ENCODE measurements at regions not wholly inside any gene's neighbourhood (a gene's known extent, or its start where the extent isn't known, plus 50 kb on each side); places are given as distances from the start of the nearest gene placed in this dataset.

DNA sequence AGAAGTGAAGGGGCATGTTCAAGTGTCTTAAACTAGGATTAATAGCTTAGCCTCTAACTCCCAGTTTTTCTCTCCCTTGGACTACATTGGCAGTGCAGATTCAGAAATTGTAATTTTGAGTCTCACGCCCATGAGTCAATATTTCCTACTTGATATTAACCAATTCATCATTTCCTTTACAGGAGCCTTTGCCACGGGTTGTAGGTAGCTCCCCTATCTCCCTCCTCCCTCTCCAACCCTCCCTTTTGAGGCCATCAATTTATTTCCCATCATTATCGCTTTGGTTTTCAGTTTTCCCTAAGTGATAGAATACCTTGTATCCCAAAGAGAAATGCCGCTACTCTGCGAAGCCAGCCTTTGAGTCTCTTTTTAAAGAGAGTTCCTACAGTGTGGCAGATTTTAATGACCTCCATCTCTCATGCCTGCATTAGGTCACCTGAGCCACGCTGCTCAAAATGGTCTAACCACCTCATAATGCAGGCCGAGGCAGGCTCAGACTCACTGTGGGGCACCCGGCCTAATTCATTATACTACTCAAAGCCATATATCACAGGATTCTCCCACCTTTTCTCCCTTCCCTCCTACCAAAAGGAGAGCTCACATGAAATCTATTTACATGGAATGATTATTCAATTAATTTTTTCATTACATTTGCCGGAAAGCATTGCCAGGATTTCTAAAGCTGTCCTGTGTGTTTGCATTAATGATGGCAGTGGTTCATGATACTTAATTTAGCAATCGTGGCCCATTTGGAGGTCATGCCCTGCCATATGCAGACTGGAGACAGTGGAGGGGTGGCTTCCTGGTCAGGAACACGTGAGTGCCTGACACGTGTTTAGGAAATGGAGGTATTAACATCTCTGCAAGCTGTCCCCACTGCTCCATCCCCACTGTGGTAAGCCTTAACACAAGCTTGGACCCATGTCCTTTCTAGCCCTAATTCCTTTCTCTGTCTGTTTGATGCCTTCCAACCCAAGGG lies 448.2 kb upstream of the AUTS2 start:
- DNase-seq (ENCODE audit: low read depth), result no peak

DNA sequence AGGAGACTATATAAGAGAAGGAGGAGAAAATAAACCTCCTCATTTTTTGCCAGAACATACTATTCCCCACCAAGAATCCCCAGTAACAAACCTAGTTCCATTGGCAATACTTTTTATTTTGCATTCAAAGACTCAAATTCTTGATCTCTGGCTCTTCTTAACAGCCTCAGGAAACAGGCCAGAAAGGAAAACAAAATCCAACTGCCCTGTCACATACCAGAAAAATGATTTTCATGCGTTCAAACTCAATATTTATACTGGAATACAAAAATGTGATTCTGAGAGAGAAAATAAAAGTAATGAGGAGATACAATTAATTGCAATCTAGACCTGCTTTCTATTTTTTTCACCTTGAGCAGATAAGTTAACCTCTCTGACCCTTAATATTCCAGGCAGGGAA lies 435.9 kb upstream of the AUTS2 start:
- DNase-seq (ENCODE audit: low read depth), result no peak

DNA sequence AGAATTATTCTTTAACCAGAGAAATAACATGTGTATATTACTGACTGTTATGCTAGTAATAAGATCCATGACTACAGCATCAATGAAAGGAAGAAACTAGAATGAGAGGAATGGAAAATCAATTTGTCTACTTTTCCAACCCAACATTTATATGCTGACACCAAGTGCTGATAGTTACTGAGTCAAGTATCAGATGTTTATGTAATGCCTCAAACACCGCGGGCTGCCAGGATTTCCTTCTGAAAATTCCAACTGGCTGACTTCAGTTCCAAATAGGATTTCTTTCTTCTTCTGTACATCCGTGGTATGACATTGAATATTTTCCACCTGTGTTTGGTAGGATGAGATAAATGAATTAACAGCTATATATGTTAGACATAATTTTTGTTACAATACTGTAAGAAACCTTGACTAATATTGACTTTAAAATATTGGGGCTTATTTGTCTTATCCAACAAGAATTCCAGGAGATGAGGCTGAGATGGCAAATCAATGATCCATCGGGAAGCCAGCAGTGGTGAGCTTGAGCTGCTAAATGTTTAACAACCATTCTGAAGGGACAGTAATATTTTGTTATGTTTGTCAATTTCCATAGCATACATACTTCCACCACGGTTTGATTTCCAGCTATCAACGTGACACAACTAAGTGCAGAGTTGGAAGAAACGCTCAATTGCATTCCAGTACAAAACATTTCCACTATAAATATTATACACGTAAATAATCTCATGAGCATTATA lies 435.2 kb upstream of the AUTS2 start:
- DNase-seq (ENCODE audit: low read depth), result no peak

DNA sequence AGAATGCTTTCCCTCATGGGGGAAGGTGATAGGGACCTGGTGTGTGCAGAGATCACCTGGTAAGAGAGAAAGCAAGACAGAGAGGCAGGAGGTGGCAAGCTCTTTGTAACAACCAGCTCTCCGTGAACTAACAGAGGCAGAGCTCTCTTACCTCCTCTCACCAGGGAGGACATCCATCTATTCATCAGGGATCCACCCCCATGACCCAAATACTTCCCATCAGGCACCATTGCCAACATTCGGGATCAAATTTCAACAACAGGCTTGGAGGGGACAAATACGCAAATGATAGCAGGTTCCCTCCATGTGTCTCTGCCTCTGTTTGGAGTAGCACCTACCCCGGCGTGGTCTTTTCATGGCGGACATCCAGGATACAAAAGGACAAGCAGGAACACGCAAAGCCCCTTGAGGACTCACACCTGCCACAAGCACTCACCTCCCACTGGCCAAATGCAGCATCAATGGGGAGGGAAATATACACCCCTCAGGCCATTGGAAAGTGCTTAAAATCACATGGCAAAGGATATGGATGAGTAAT lies 431.2 kb upstream of the AUTS2 start:
- DNase-seq (ENCODE audit: low read depth), result no peak

DNA sequence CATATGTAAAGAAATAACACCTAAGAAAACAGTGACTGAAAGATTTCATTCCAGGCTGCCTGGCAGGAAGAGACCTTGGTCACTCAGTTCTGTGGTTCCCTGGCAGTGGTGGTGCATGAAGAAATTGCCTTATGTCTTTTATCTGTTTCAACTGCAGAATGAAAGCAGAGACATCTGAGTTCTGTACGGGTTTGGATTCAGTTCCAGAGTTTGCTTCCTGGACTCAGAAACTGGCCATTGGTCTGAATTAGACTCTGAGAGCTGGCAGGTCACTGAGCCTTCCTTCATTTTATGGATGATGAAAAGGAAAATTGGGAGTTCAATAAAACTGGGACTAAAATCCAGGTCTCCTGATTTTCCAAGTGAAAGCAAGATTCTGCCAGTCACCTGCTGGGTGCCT lies 428.9 kb upstream of the AUTS2 start:
- DNase-seq (ENCODE audit: low read depth), result no peak

DNA sequence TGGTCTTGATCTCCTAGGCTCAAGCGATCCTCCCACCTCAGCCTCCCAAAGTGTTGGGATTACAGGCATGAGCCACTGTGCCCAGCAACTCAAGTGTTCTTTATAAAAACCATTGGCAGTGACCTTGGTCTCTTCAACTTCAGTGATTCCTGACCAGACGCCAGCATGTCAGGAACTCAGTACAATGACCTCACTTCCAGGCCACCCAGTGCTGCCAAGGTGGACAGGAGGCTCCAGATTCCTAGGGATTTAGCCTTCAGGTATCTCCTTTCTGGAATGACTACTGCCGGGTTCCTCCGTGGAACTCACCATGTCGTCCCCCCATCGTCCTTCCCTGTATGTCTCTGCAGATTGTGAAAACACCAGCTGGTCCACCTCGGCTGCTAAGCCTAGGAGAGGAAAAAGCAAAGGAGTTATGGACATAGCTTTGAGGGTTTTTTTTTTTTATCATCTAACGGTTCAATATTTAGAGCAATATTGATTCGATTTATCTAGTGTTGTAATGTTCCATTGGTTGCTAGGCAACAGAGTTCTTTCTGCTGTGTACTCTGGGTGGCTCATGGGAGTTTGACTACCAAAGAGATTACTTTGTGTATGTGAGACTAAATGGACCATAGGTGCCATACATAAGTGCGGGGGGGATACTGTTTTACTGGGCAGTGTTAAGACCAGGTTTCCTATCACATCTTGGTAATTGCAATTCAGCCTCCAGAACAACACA lies 425.8 kb upstream of the AUTS2 start:
- DNase-seq (ENCODE audit: low read depth), result no peak

DNA sequence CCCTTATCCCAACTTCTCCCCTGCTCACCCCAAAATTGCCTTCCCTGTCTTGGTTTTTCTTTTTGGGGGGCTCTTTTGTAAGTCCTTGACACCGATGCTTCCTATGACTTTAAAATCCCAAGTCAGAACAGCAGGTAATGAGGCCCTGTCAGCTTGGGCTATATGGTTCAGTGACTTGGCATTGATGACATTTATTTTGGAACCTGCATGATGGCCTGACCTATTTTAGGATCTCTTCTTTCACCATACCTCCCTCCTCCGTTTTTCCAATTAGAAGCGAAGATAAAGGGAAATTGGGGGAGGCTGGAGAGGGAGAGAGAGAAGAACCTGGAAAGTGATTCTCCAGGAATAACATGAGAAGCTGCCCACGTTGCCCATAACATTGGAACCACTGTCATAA lies 424.9 kb upstream of the AUTS2 start:
- DNase-seq (ENCODE audit: low read depth), result no peak

DNA sequence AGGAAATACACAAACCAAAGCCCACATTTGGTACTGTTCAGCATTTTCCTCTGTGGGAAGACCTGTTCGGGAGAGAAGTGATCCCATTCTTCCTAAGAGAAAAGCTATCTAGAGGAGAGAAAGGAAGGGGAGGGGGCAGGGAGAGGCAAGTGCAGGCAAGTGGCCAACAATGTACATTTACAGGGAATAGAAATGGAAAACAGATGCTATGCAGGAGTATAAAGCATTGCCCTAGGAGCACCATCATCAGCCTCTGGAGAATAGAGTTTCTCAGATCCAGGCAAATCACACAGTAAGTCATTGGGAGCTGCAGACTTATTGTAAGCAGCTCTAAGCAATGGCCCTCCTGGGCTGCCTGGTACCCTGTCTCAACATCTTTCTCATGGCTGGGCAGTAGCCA lies 424.4 kb upstream of the AUTS2 start:
- no peak for DNase-seq (ENCODE audit: low read depth)

DNA sequence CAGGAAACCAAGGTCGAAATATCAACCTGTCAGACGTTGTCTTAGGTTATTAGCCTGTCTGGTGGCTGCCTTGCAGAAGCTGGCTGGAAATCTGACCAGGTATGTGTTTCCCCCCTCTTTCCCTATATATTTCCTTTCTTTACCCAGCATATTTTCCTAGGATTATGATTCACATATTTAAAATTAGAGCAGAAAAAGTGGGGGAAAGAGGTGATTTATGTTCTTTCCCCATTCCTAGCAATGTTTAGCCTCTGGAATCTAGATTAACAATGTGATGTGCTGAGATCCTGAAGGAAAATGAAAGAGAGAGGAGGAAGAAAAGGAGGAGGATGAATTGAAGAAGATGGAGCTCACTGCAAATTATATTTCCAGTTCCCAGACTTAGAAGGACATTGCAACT lies 421.4 kb upstream of the AUTS2 start:
- no peak for DNase-seq (ENCODE audit: low read depth)

DNA sequence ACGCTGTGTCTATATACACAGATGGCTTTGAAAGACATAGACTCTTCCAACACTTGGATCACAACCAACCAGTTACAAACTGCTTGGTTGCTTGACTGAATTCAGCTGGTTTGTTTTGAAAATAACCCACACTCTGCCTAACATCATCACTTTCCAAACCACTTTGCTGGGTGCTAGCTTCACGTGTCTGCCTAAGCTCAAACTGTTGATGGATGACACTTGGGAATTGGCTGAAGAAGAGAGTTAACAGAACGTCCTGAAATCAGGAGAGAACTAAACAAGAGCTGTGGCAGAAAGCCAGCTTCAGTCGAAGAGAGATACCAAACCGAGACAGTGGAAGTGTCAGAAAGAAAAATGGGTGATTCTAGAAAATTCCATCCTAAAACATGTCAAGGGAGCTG lies 420.8 kb upstream of the AUTS2 start:
- DNase-seq (ENCODE audit: low read depth), result no peak

DNA sequence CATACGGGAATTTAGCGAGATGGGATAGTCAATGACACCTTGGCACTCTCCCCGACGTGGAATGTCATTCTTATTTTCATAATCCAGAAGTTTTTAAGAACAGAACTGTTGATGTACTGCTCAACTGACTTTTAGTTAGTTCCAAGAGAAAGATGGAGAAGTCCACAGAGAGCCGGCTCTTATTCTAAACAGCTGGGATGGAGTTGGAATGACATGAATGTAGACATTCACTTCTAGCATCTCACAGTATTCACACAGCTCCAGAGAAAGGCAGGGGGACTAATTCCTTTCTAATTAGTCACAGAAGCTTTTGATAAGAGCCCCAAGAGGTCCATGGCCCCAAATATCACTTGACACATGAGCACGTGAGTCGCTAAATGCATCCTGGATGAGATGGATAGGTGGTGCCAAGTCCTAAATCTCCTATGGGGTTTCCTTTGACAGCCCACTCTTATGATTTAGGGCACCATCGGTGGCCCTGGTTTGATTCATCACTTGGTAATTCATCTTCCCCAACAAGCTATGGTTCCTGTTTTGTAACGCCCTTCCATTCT lies 420.3 kb upstream of the AUTS2 start:
- DNase-seq (ENCODE audit: low read depth), result no peak

DNA sequence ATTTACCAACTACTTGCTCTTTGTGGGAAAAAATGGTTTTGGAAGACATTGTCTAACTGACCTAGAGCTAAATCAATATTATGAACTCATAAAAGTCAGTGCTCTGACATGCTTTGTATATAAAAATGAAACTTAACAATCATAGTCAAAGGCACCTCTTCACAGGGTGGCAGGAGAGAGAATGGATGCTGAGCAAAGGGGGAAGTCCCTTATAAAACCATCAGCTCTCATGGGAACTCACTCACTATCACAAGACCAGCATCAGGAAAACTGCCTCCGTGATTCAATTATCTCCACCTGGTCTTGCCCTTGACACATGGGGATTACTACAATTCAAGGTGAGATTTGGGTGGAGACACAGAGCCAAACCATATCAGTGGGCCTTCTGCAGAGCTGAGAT lies 417.6 kb upstream of the AUTS2 start:
- no peak for DNase-seq (ENCODE audit: low read depth)

DNA sequence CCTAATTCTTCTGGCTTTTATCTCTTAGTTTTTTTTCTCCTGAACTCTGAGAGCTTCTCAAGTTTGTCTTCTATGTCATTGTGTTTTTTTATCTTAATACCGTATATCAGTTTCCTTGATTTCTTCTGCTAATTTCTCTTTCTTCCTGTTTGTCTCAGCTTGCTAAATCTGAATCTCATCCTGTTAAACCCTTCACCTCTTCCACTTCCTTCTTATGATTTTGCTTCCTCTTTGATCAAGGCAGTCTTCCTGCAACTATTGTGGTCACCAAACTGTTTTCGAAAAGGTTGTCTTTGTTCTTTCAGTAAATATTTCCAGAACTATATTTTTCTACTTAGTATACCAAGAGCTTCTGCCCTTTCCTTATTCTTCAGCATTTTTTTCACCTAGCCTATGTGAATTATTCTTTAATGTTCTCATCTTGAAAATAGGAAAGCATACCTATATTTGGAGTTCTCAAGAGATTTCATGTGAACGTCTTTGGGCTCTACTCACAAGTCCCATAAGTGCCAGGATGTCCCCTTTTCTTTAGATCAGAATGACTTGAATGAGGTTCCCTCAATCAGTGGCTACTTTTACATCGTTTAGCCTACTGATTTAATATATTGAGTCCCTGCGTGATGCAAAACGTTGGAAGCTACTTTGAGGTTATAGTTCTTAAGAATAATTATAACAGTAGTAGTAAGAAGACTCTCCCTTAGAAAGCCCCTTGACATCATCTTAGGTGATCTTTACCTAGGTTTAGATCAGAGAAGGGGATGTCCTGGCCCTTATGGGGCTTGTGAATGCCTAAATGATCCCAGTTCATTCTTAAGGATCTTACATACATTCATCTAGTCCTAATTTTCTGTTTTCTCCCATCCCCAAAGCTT lies 415.4 kb upstream of the AUTS2 start:
- DNase-seq (ENCODE audit: low read depth), result no peak

DNA sequence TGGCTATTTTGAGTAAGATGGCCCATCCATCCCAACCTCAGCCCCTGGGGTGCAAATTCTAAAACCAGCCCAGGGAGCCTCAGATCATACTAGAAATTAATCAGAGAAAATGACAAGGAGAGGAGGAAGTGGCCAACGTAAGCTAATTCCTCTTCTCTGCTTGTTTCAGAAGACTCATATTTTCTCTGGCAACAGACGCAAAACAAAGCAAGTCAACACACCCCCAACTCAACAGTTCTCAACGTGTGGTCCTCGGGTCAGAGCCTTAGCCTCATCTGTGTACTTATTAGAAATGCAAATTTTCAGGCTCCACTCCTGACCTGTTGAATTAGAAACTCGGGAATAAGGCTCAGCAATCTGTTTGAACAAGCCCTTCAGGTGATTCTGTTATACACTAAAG lies 413.9 kb upstream of the AUTS2 start:
- DNase-seq (ENCODE audit: low read depth), result no peak

DNA sequence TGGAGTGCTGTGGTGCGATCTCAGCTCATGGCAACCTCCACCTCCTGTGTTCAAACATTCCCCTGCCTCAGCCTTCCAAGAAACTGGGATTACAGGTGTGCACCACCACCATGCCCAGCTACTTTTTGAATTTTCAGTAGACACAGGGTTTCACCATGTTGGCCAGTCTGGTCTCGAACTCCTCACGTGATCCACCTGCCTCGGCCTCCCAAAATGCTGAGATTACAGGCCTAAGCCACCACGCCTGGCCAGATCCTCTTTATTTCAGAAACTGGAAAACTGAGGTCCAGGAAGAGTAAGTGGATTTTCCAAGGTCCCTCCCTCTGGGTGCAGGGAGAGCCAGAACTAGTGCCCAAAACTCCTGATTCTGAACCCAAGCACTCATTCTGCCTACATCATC lies 413.1 kb upstream of the AUTS2 start:
- DNase-seq (ENCODE audit: low read depth), result no peak

DNA sequence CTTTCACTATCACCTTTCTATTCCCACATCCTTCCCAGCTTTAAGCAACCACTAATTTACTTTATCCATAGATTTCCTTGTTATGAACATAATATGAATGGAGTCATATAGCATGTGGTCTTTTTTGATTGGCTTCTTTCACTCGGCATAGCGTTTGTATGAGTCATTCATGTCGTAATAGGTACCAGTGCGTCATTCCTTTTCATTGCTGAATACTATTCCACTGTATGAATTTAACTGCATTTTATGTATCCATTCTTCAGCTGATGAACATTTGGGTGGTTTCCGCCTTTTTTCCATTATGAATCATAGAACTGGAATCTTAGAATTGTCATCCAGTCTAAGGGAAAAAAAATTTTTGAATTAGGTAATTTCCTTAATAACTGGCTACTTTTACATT lies 411.3 kb upstream of the AUTS2 start:
- DNase-seq (ENCODE audit: low read depth), result no peak

DNA sequence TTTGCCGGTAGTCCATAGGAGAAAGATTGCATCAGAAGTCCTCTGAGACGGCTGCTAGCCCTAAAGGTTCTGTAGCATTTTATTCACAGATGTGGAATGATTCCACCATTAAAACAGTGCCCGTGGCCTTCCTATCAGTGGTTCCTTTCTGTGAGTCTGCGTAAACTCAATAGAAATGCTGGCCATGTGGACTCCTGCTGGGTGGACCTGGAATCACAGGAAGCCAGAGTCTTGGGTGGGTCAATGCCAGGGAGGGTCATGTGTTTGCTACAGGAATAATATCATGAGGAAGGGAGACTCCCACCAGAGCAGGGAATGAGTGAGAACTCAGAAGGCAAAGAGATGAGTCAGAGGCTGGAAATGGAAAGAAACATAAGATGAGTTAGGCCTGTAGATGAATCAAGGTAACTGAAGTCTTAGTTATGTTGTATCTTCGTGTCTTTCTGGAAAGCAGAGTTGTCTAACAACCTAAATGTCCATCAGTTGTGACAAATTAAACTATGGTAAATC lies 410.4 kb upstream of the AUTS2 start:
- no peak for DNase-seq (ENCODE audit: low read depth)

DNA sequence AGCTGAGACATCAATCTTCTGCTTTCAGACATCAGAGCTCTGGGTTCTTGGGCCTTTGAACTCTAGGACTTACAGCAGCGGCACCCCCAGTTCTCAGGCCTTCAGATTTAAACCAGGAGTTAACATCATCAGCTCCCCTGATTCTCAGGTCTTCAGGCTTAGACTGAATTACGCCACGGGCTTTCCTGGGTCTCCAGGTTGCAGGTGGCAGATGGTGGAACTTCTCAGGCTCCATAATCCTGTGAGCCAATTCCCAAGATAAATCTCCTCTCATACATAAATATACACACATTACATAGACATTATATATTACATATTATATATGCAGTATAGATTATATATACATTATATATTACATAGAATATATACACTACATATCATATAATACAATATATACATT lies 408.9 kb upstream of the AUTS2 start:
- DNase-seq (ENCODE audit: low read depth), result no peak

DNA sequence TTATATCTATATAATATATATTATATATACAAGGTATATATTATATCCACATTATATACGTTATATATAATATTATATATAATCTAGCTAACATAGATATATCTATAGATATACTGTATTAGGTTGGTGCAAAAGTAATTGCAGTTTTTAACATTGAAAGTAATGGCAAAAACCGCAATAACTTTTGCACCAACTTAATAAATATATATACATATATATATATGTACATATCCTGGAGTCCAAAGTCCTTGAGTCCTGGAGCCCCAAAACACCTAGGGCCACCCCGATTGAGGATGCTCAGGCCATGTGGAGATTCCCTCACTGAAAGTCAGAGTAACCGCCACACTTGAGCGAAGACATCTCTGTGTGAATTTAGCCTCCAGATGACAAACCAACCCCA lies 408.2 kb upstream of the AUTS2 start:
- no peak for DNase-seq (ENCODE audit: low read depth)

DNA sequence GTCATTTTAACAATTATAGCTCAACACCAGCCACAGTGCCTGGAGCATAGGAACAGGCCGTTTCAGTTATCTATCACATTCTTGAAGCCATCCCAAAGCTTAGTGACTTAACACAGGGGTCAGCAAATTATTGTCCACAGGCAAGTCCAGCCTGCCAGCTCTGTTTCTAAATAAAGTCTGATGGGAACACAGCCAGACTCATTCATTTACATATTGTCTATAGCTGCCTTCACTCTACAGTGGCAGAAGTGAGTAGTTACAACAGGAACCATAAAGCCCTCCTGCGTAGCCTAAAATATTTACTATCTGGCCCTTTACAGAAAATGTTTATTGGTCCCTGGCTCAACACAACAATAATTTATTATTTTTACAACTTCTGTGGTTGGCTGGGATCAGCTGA lies 407.5 kb upstream of the AUTS2 start:
- DNase-seq (ENCODE audit: low read depth), result no peak

DNA sequence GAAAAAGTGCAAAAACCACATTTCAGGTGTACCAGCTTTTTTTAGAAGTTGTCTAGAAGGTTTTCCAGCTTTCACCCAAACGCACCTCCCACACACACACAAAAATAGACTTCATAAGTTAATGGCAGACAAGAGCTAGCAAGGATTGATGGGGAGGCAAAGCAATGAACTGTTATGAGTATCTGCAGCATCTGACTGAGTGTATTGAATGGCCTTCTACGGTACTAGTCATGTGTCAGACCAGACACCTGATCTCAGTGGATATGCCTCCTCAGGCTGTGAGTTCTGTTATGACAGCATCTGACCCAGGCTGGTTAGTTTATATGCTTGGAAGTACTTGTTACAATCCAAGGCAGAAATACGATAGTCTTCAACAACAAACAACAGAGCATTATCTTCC lies 406.1 kb upstream of the AUTS2 start:
- no peak for DNase-seq (ENCODE audit: low read depth)
